T-helper 2 cell treated with Interferon-gamma antibody and Interleukin-4, amounts not matched to agents 100 ng/mL and 5 ng/mL, for 36 hours (primary cell): ENCODE measurements at regions not wholly inside any gene's neighbourhood (a gene's known extent, or its start where the extent isn't known, plus 50 kb on each side); places are given as distances from the start of the nearest gene placed in this dataset.
"Not testable (repeated sequence)": the region's sequence is repeated elsewhere in the genome, so short reads cannot be mapped to it uniquely, and the experiment has no call there.

Source experiments
- intact Hi-C: fragments of 100-400 bp; cut with micrococcal nuclease; formaldehyde crosslinking; loops from one replicate; pipeline ENCODE4 v1.15.1; 2023

- intact Hi-C loops: no loop called here
Measured at GRCh38 chr4:95779447-95779846, 60.4 kb upstream of the PDHA2 start.

- intact Hi-C loops: no loop called here
Measured at GRCh38 chr4:95778666-95779065, 61.2 kb upstream of the PDHA2 start.

GRCh38 chr4:95770605-95771004 lies 69.3 kb upstream of the PDHA2 start:
- intact Hi-C loops: not testable (repeated sequence)

- intact Hi-C loops: loop anchor here (5.0 kb wide), 1 partner anchor 1367 kb away; no protein-coding TSS in a partner anchor
Measured at GRCh38 chr4:95764961-95765360, 74.9 kb upstream of the PDHA2 start.

GRCh38 chr4:95761871-95762270 lies 78.0 kb upstream of the PDHA2 start:
- intact Hi-C loops: loop anchor here (5.0 kb wide), 1 partner anchor 1370 kb away; no protein-coding TSS in a partner anchor

- intact Hi-C loops: loop anchor here (5.0 kb wide), 1 partner anchor 1371 kb away; no protein-coding TSS in a partner anchor
Measured at GRCh38 chr4:95761426-95761825, 78.5 kb upstream of the PDHA2 start.

GRCh38 chr4:95760646-95761045 lies 79.2 kb upstream of the PDHA2 start:
- intact Hi-C loops: loop anchor here (5.0 kb wide), 1 partner anchor 1372 kb away; no protein-coding TSS in a partner anchor

- intact Hi-C loops: no loop called here
Measured at GRCh38 chr4:95758001-95758400, 81.9 kb upstream of the PDHA2 start.

- intact Hi-C loops: no loop called here
Measured at GRCh38 chr4:95754667-95755066, 85.2 kb upstream of the PDHA2 start.

- intact Hi-C loops: no loop called here
Measured at GRCh38 chr4:95749204-95749603, 90.7 kb upstream of the PDHA2 start.

- intact Hi-C loops: no loop called here
Measured at GRCh38 chr4:95742872-95743271, 97.0 kb upstream of the PDHA2 start.

GRCh38 chr4:95742179-95742578 lies 97.7 kb upstream of the PDHA2 start:
- intact Hi-C loops: no loop called here

GRCh38 chr4:95732061-95732460 lies 107.8 kb upstream of the PDHA2 start:
- intact Hi-C loops: no loop called here

- intact Hi-C loops: no loop called here
Measured at GRCh38 chr4:95729596-95729995, 110.3 kb upstream of the PDHA2 start.

GRCh38 chr4:95728145-95728544 lies 111.7 kb upstream of the PDHA2 start:
- intact Hi-C loops: no loop called here

- intact Hi-C loops: no loop called here
Measured at GRCh38 chr4:95715830-95716229, 124.1 kb upstream of the PDHA2 start.

GRCh38 chr4:95714571-95714970 lies 125.3 kb upstream of the PDHA2 start:
- intact Hi-C loops: no loop called here

- intact Hi-C loops: no loop called here
Measured at GRCh38 chr4:95705323-95705722, 134.6 kb upstream of the PDHA2 start.

- intact Hi-C loops: no loop called here
Measured at GRCh38 chr4:95701500-95702170, 138.3 kb upstream of the PDHA2 start.

GRCh38 chr4:95694411-95694810 lies 145.5 kb upstream of the PDHA2 start:
- intact Hi-C loops: no loop called here

- intact Hi-C loops: no loop called here
Measured at GRCh38 chr4:95693594-95693993, 144.8 kb upstream of the UNC5C start.

GRCh38 chr4:95676190-95676589 lies 127.4 kb upstream of the UNC5C start:
- intact Hi-C loops: no loop called here

GRCh38 chr4:95675623-95676022 lies 126.8 kb upstream of the UNC5C start:
- intact Hi-C loops: no loop called here
